ENCODE measurements at regions not wholly inside any gene's neighbourhood (a gene's known extent, or its start where the extent isn't known, plus 50 kb on each side); places are given as distances from the start of the nearest gene placed in this dataset.

DNA sequence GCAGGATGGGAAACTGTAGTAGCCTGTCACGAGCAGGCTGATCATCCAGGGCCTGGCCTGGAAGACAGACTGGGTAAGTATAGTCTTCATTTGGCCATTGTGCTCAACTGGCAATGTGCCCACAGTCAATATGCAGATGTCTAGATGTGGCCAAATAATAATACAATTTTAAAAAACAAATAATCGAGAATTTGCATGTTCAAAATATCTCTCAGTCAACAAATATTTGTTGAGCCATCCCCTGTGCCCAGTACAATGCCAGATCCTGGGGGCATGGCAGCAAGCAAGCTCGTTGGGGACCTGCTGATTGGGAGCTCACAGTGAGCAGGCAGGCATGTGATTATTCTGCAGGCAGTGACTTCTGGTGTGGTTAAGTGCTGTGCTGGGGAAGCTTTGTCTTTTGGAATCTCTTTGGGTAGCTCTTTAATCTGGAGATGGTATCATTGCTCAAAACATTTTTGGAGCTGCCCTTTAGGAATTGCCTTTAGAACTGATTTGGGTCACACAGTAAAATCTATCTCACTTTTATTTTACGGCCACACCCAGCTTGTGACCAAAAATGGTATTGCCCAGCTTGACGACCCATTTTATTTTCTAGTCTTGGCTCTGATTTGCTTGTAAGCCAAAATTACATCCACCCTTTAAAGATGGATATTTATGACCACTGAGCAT lies 92.2 kb downstream of the PLCE1 start:
- DNase-seq (ENCODE audit: low read depth in 4 of 4, low spot score in 1 of 4): no peak

DNA sequence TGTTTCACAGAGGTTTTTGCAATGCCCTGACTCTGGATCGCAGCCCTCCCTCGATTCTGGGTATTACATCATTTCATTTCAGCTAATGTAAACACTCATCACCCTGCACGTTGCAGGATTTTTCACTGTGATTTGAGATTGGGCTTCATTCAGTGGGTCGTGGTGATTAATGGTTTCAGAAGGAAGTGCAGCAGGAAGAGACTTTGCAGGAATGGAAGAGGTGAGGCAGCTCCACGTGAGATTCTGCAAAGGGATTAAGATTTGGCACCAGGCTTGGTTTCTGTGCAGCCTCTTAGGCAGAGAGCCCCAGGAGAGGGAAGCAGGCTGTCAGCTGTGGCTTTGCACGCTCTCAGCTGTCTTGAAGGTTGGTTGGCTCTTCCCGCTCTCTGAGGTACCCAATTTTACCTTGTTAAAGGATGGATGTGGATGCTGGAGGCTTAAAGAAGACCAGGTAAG lies 95.2 kb downstream of the PLCE1 start:
- no peak for DNase-seq (ENCODE audit: low read depth in 4 of 4, low spot score in 1 of 4)

GRCh38 chr10:94091649-94092048 lies 97.9 kb downstream of the PLCE1 start:
- DNase-seq (ENCODE audit: low read depth in 4 of 4, low spot score in 1 of 4): no peak

DNA sequence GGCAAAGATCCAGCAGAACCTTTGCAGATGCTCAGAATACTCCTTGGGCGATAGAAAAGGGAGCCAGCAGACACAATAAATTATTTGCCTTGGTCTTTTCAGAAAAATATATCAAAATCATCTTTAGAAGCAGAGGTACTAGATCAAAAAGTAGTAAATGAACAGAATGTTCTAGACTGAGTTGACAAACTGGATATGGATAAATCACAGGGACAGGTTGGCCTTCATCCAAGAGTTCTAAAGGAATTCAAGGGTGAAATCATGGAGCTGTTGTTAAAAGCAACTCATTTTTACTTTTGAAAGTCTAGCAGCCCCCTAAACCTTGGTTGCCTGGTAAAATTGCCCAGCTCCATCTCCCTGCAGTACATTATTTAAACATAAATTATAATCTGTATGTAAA lies 99.1 kb downstream of the PLCE1 start:
- DNase-seq (ENCODE audit: low read depth in 4 of 4, low spot score in 1 of 4): no peak

GRCh38 chr10:94093286-94093905 lies 99.7 kb downstream of the PLCE1 start:
- no peak for DNase-seq (ENCODE audit: low read depth in 4 of 4, low spot score in 1 of 4)

- DNase-seq (ENCODE audit: low read depth in 4 of 4, low spot score in 1 of 4): no peak
Measured at GRCh38 chr10:94094540-94094939, 100.8 kb downstream of the PLCE1 start.

DNA sequence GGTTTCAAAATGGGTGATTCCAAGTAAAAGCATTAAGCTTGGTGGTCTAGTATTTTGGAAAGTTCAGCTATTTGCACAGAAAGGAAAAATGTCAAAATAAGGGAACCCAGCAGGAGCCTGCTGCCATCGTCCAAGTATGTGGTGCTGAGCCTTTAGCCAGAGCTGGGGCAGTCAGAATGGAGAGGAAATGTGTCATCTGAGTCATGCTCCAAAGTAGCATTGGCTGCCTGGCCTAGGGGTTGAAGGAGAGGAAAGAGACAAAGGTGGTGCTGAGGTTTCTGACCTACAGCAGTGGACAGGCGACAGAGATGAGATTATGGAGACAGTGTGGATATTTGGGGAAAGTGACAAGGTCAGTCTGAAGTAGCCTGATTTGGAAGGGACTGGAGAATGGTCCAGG lies 103.9 kb downstream of the PLCE1 start:
- DNase-seq (ENCODE audit: low read depth in 4 of 4, low spot score in 1 of 4): no peak

- no peak for DNase-seq (ENCODE audit: low read depth in 4 of 4, low spot score in 1 of 4)
Measured at GRCh38 chr10:94098896-94099295, 105.2 kb downstream of the PLCE1 start.

DNA sequence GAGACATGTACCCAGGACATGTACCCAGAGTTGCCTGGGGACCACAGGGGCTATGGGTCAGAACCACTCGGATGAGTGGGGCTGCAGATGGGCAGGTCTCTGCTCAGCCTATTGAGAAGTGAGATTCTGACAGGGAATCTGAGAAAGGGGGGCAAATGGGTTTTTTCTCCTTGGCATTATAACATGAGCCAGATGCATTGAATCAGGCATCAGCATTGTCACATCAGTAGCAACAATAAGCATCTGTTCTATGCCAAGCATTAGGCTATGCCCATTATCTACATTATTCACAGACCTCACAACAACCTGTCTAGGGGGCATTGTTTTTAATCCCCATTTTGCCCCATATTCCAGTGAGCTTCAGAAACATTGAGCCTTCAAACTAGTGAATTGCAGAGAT lies 108.2 kb downstream of the PLCE1 start:
- DNase-seq (ENCODE audit: low read depth in 4 of 4, low spot score in 1 of 4): no peak

- DNase-seq (ENCODE audit: low read depth in 4 of 4, low spot score in 1 of 4): no peak
Measured at GRCh38 chr10:94102436-94102835, 108.7 kb downstream of the PLCE1 start.

DNA sequence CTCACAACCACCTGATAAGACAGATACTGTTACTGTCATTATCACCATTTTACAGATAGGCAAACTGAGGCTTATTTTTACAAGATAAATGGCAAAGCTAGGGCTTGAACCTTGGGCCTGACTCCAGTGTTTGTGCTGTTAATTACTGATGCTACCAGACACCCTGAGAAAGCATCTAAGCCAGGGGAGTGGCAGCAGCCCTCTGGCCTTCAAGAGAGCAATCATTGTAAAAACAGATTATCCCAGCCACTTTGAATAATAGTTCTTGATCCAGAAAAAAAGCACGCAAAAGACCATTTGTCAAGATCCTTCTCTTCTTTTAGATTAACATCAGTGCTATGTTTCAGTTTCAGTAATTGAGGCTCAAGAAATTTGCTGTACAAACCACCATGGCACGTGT lies 109.5 kb downstream of the PLCE1 start:
- no peak for DNase-seq (ENCODE audit: low read depth in 4 of 4, low spot score in 1 of 4)

DNA sequence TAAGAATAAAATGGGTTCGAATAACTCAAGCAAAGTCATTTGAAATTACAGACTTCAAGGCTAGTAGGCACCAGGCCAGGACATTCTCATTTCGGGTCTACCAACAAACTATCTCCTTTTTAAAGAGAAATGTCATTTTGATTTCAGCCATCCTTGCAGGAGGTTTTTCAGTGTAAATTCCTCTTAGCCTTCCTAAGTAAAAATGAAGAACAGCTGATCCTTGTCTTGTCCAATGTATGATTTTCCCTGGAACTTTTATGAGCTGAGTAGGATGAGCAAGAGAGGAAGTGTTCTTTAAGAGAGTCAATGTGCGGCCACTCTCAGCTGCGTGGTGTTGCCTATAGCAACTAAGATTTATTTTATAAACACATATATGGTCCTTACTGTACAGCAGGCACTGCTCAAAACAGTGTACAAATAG lies 110.1 kb downstream of the PLCE1 start:
- DNase-seq (ENCODE audit: low read depth in 4 of 4, low spot score in 1 of 4): no peak

DNA sequence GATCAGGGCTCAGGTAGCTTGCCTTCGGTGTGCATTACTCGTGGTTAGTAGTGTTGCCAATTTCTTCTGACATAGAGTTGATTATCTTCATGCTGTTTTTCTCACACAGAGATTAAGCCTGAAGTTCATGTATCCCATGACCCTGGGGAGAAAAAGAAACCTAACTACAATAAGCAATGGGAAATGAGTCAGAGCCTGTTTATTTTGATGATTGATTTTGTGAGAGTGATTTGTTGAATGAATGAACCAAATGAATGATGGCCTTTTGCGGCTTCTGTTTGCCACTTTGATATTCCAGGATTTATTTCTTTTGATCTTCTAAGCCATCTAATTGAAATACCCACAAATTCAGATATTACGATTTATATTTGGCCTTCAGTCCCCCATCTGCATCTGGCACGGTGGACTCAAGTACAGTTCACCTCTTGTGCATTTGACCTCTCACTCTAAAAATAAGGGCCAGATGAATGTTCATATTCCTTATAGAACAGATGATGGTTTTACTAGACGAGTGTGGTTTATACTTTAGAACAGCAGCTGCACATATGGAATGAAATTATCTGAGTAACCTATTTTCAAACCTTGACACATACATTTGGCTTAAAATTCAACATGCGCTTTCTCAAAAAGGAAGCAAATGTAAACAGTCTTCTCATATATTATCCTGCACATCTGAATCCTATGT lies 110.7 kb downstream of the PLCE1 start:
- DNase-seq (ENCODE audit: low read depth in 4 of 4, low spot score in 1 of 4): no peak

DNA sequence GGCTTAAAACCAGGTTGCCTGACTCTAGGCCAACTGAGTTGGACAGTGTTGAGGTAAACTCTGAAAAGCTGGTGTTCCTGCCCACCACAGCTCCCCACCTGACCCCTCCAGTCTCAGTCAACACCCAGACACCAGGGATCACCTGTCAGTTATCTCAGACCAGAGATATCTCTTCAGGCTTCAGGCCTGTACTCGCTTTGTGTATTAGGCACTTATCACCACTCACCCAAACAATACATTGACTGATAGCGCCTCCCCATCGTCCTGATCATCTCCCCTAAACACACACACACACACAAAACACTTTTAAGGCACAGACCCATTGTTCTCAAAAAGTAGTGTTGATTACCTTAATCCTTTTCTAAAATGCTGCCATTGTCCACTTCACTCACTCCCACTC lies 111.5 kb downstream of the PLCE1 start:
- DNase-seq (ENCODE audit: low read depth in 4 of 4, low spot score in 1 of 4): no peak

GRCh38 chr10:94107191-94107590 lies 113.5 kb downstream of the PLCE1 start:
- DNase-seq (ENCODE audit: low read depth in 4 of 4, low spot score in 1 of 4): no peak

GRCh38 chr10:94108200-94108599 lies 114.5 kb downstream of the PLCE1 start:
- no peak for DNase-seq (ENCODE audit: low read depth in 4 of 4, low spot score in 1 of 4)

- no peak for DNase-seq (ENCODE audit: low read depth in 4 of 4, low spot score in 1 of 4)
Measured at GRCh38 chr10:94111367-94111766, 117.6 kb downstream of the PLCE1 start.

GRCh38 chr10:94112321-94112720 lies 118.6 kb downstream of the PLCE1 start:
- DNase-seq (ENCODE audit: low read depth in 4 of 4, low spot score in 1 of 4): no peak

- no peak for DNase-seq (ENCODE audit: low read depth in 4 of 4, low spot score in 1 of 4)
Measured at GRCh38 chr10:94115725-94116124, 122.0 kb downstream of the PLCE1 start.

DNA sequence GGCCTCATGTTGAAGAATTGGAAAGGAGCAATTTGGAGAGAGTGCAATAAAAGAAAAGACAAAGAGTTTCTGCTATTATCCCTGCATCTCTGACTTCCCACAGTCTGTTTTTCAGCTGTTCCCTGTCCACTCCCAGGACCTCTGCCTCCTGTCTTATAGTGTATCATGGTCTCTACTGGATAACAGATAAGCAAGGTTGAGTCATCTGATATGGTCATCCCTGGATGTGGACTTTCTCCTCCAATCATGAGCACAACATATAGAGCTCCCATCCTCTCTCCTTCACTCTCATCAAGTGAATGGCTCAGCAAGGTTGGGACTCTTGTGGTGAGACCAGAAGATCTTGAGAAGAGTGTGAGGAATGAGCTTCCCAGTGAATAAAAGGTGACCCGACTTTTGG lies 123.1 kb downstream of the PLCE1 start:
- DNase-seq (ENCODE audit: low read depth in 4 of 4, low spot score in 1 of 4): no peak

- DNase-seq (ENCODE audit: low read depth in 4 of 4, low spot score in 1 of 4): no peak
Measured at GRCh38 chr10:94122211-94122610, 128.5 kb downstream of the PLCE1 start.

GRCh38 chr10:94123258-94123995 lies 129.7 kb downstream of the PLCE1 start:
- DNase-seq (ENCODE audit: low read depth in 4 of 4, low spot score in 1 of 4): no peak
